GM12878 (cell line): ENCODE measurements at regions not wholly inside any gene's neighbourhood (a gene's known extent, or its start where the extent isn't known, plus 50 kb on each side); places are given as distances from the start of the nearest gene placed in this dataset.

ENCODE experiments used
- ATAC-seq: fragments of 200-7000 bp; cut with Tn5 transposase; 3 replicates; pipeline ENCODE4 v1.9.1; 2020; ENCODE audit warnings: mild to moderate bottlenecking, moderate library complexity
- BruUV-seq: library from RNA; stranded (reverse); fragments of 400-500 nt; replicated peaks from 2 replicates; lab custom pipeline; 2021; lab: Mats Ljungman, UMichigan
- CTCF ChIA-PET: fragments of 300-600 bp; sonication (Branson Sonifier 250); formaldehyde crosslinking; extraction: SDS; loops from one replicate; lab custom pipeline; 2021; ENCODE audit warnings: inconsistent platforms; lab: Yijun Ruan, JAX
- POLR2A ChIA-PET: fragments of 350-600 bp; formaldehyde crosslinking; extraction: SDS; loops from one replicate; lab custom pipeline; 2021; ENCODE audit warnings: inconsistent platforms; lab: Charles Lee
- RAD21 ChIA-PET: fragments of 300-600 bp; sonication (Branson Sonifier 250); formaldehyde crosslinking; loops from one replicate; lab custom pipeline; 2023; ENCODE audit warnings: antibody characterized with exemption; ENCODE audit not compliant: unreplicated experiment; lab: Charles Lee
- SMC1A ChIA-PET: fragments of 300-600 bp; sonication (Branson Sonifier 250); formaldehyde crosslinking; loops from one replicate; lab custom pipeline; 2023; ENCODE audit not compliant: unreplicated experiment, uncharacterized antibody; lab: Charles Lee
- DNase-seq: peaks from one replicate; pipeline ENCODE4 v3.0.0-alpha.2; 2011; ENCODE audit warnings: low read depth, low spot score
- FAIRE-seq: peaks from 3 replicates; lab custom pipeline; 2011; peaks lifted over from hg19 to GRCh38; lab: Jason Lieb, UNC
- H2AFZ ChIP-seq: 2 replicates; pipeline ENCODE4 v1.6.0; 2011; ENCODE audit warnings: low read depth, low read length, control low read depth; ENCODE audit not compliant: control insufficient read depth
- H3K27ac ChIP-seq: 2 replicates; pipeline ENCODE4 v1.5.1; 2011; ENCODE audit warnings: control low read depth; ENCODE audit not compliant: control insufficient read depth, insufficient read depth
- H3K27me3 ChIP-seq, 2 experiments: replicated peaks in 1 of 2; 2 replicates each; pipeline versions ENCODE4 v1.6.0 to v1.6.1; 2011; ENCODE audit warnings: low read length in 1 of 2; ENCODE audit not compliant: control insufficient read depth in 2 of 2, insufficient read depth in 2 of 2
- H3K36me3 ChIP-seq, 2 experiments: 2 replicates each; pipeline ENCODE4 v1.5.1; 2011; ENCODE audit warnings: low read length in 1 of 2; ENCODE audit not compliant: control insufficient read depth in 2 of 2, insufficient read depth in 2 of 2
- H3K4me1 ChIP-seq: 2 replicates; pipeline ENCODE4 v1.6.1; 2011; ENCODE audit warnings: mild to moderate bottlenecking, low read length, moderate library complexity, mixed read lengths; ENCODE audit not compliant: control insufficient read depth, insufficient read depth
- H3K4me2 ChIP-seq: 2 replicates; pipeline ENCODE4 v1.6.0; 2011; ENCODE audit warnings: control low read depth; ENCODE audit not compliant: control insufficient read depth, insufficient read depth
- H3K4me3 ChIP-seq: fragments of 200-600 bp; sonication (generic); 2 replicates; pipeline ENCODE4 v1.5.1; 2016
- H3K79me2 ChIP-seq: 2 replicates; pipeline ENCODE4 v1.6.0; 2011; ENCODE audit warnings: low read length; ENCODE audit not compliant: control insufficient read depth, insufficient read depth
- H3K9ac ChIP-seq: 2 replicates; pipeline ENCODE4 v1.8.0; 2011; ENCODE audit warnings: low read length, control low read depth, mixed read lengths; ENCODE audit not compliant: control insufficient read depth, insufficient read depth
- H3K9me3 ChIP-seq: replicated peaks from 3 replicates; pipeline ENCODE4 v1.5.1; 2011; ENCODE audit warnings: mild to moderate bottlenecking, low read length; ENCODE audit not compliant: control insufficient read depth, insufficient read depth
- H4K20me1 ChIP-seq: 2 replicates; pipeline ENCODE4 v1.6.0; 2011; ENCODE audit not compliant: control insufficient read depth, insufficient read depth
- CHD4 ChIP-seq: fragments of 200-600 bp; sonication (generic); IDR thresholded peaks from 2 replicates; pipeline ENCODE4 v1.6.1; 2016; ENCODE audit warnings: mild to moderate bottlenecking
- HCFC1 ChIP-seq: fragments of 150-350 bp; IDR thresholded peaks from 2 replicates; pipeline ENCODE4 v1.6.1; 2014; ENCODE audit warnings: low read length
- IRF4 ChIP-seq: IDR thresholded peaks from 2 replicates; pipeline ENCODE4 v1.6.1; 2011; ENCODE audit warnings: low read depth, low read length
- NR2C1 ChIP-seq: fragments of 450-650 bp; IDR thresholded peaks from 2 replicates; pipeline ENCODE4 v1.6.1; 2017; ENCODE audit warnings: antibody characterized with exemption, mild to moderate bottlenecking, moderate library complexity
- WGBS: methylation state at CpG from one replicate; pipeline ENCODE4 v1.1.6; 2016; ENCODE audit warnings: low lambda C conversion rate; ENCODE audit not compliant: insufficient replicate concordance, insufficient coverage; ENCODE audit errors: missing lambda C conversion rate; 5-methylcytosine and 5-hydroxymethylcytosine counted together
- in situ Hi-C: fragments of 300-500 bp; cut with MboI; formaldehyde crosslinking; loops from 9 replicates; pipeline ENCODE4 v1.14.3; 2018; ENCODE audit warnings: mixed read lengths
- intact Hi-C: fragments of 100-400 bp; cut with micrococcal nuclease; formaldehyde crosslinking; loops from one replicate; pipeline ENCODE4 v1.14.2; 2022; ENCODE audit not compliant: unreplicated experiment
- TF ChIP-seq, protein P1 (sequence below): fragments of 450-650 bp; IDR thresholded peaks from 2 replicates; pipeline ENCODE4 v1.6.1; 2017; ENCODE audit warnings: mild to moderate bottlenecking, moderate library complexity
- TF ChIP-seq, protein P2 (sequence below): fragments of 450-650 bp; IDR thresholded peaks from 2 replicates; pipeline ENCODE4 v1.6.1; 2016; ENCODE audit warnings: mild to moderate bottlenecking
- TF ChIP-seq, protein P3 (sequence below): fragments of 450-650 bp; formaldehyde crosslinking; IDR thresholded peaks from 2 replicates; pipeline ENCODE4 v1.5.0; 2022; ENCODE audit warnings: mild to moderate bottlenecking, missing genetic modification characterization

DNA sequence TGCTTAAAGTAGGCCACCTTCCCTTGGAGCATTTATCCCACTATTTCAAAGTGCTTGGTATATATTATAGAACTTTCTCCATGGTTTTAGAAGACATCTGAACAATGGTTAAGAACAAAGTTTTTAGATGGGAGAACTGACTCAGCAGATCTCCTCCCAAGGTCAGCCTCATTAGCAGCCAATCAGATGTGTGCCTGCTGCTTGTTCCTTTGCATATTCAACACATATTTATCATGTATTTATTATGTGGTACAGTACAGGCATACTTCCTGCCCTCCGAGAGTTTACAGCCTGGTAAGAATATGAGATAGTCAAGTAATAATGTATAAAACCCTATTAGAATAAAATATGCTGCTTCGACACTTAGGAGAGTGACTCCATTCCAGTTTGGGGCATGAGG lies 120.1 kb upstream of the NRP1 start (continued):
- TF ChIP-seq, protein P1, sequence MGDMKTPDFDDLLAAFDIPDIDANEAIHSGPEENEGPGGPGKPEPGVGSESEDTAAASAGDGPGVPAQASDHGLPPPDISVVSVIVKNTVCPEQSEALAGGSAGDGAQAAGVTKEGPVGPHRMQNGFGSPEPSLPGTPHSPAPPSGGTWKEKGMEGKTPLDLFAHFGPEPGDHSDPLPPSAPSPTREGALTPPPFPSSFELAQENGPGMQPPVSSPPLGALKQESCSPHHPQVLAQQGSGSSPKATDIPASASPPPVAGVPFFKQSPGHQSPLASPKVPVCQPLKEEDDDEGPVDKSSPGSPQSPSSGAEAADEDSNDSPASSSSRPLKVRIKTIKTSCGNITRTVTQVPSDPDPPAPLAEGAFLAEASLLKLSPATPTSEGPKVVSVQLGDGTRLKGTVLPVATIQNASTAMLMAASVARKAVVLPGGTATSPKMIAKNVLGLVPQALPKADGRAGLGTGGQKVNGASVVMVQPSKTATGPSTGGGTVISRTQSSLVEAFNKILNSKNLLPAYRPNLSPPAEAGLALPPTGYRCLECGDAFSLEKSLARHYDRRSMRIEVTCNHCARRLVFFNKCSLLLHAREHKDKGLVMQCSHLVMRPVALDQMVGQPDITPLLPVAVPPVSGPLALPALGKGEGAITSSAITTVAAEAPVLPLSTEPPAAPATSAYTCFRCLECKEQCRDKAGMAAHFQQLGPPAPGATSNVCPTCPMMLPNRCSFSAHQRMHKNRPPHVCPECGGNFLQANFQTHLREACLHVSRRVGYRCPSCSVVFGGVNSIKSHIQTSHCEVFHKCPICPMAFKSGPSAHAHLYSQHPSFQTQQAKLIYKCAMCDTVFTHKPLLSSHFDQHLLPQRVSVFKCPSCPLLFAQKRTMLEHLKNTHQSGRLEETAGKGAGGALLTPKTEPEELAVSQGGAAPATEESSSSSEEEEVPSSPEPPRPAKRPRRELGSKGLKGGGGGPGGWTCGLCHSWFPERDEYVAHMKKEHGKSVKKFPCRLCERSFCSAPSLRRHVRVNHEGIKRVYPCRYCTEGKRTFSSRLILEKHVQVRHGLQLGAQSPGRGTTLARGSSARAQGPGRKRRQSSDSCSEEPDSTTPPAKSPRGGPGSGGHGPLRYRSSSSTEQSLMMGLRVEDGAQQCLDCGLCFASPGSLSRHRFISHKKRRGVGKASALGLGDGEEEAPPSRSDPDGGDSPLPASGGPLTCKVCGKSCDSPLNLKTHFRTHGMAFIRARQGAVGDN = no peak
- TF ChIP-seq, all 136 proteins: peak for 0

DNA sequence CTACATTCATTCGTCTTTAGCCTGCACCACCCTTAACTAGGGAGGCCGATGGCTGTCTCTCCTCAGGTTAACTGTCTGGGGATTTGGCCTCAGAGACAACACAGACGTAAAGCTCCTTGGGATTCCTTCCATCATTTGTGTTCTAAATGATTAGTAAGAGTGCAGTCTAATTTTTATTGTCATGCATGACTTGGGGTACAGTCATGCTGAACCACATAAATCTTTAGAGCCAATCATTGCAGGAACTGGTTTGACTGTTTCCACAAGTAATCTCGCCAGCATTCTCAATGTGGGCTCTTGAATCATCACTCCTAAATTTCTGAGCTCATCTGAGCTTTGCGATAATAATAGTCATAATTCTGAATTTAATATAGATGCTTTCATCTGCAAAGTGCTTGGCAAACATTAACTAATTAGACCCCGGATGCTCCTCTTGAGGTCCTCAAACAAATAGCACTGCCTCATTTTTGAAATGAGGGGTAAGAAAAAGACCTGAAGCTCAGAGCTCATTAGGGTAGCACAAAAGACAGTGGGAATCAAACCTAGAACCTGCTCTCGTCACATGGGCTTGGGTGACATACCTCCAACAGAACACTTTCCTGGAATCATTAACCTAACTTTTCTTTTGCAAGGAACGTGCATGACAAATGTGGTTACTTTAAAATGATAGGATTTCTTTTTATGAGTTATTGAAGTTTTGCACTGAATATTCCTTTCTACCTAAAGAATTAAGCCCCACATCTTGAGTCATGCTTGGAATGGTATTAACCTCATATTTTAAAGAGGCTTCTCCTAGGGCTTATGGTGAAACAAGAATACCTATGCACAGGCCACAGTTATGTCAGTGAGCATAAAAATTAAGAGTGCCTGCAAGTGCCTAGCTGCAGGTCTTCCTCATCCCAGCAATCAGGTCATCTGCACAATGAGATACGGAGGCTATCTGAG lies 118.9 kb upstream of the NRP1 start:
- H3K4me1 ChIP-seq = no peaks in the 10 kb centered on the region
- H3K9ac ChIP-seq = no peak overlapping the region
- no peaks in the 10 kb centered on the region for H3K9me3 ChIP-seq
- no TSS peak for BruUV-seq
- H2AFZ ChIP-seq = no peak overlapping the region
- no peak overlapping the region for H3K27ac ChIP-seq
- intact Hi-C loops (no loop called here), in situ Hi-C loops (no loop called here)
- ATAC-seq = no peak
- ChIA-PET SMC1A (interaction anchor here (0.6 to 1.3 kb wide), 9 partner anchors 12 to 121 kb away, joined by 3 to 5 read pairs (median 3); no protein-coding TSS in a partner anchor), CTCF (interaction anchor here (0.6 to 1.6 kb wide), 4 partner anchors 10 to 124 kb away, joined by 3 read pairs; no protein-coding TSS in a partner anchor), RAD21 (interaction anchor here (0.6 to 1.0 kb wide), 5 partner anchors 12 to 72 kb away, joined by 3 read pairs; no protein-coding TSS in a partner anchor), POLR2A (interaction anchor here (0.6 to 1.1 kb wide), 3 partner anchors 23 to 515 kb away, joined by 3 to 4 read pairs (median 3); no protein-coding TSS in a partner anchor)
- DNase-seq = no peak
- FAIRE-seq = no peak
- no peaks in the 10 kb centered on the region for H3K36me3 ChIP-seq
- H3K4me2 ChIP-seq = no peak overlapping the region
- TF ChIP-seq HCFC1 (no peak), IRF4 (no peak), CHD4 (no peak), NR2C1 (no peak)
- TF ChIP-seq, protein P2, sequence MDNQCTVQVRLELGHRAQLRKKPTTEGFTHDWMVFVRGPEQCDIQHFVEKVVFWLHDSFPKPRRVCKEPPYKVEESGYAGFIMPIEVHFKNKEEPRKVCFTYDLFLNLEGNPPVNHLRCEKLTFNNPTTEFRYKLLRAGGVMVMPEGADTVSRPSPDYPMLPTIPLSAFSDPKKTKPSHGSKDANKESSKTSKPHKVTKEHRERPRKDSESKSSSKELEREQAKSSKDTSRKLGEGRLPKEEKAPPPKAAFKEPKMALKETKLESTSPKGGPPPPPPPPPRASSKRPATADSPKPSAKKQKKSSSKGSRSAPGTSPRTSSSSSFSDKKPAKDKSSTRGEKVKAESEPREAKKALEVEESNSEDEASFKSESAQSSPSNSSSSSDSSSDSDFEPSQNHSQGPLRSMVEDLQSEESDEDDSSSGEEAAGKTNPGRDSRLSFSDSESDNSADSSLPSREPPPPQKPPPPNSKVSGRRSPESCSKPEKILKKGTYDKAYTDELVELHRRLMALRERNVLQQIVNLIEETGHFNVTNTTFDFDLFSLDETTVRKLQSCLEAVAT = no peak
- TF ChIP-seq, protein P3, sequence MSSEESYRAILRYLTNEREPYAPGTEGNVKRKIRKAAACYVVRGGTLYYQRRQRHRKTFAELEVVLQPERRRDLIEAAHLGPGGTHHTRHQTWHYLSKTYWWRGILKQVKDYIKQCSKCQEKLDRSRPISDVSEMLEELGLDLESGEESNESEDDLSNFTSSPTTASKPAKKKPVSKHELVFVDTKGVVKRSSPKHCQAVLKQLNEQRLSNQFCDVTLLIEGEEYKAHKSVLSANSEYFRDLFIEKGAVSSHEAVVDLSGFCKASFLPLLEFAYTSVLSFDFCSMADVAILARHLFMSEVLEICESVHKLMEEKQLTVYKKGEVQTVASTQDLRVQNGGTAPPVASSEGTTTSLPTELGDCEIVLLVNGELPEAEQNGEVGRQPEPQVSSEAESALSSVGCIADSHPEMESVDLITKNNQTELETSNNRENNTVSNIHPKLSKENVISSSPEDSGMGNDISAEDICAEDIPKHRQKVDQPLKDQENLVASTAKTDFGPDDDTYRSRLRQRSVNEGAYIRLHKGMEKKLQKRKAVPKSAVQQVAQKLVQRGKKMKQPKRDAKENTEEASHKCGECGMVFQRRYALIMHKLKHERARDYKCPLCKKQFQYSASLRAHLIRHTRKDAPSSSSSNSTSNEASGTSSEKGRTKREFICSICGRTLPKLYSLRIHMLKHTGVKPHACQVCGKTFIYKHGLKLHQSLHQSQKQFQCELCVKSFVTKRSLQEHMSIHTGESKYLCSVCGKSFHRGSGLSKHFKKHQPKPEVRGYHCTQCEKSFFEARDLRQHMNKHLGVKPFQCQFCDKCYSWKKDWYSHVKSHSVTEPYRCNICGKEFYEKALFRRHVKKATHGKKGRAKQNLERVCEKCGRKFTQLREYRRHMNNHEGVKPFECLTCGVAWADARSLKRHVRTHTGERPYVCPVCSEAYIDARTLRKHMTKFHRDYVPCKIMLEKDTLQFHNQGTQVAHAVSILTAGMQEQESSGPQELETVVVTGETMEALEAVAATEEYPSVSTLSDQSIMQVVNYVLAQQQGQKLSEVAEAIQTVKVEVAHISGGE (CRISPR knock-in tag) = no peak
- H3K4me3 ChIP-seq = no peak overlapping the region
- H3K79me2 ChIP-seq = no peaks in the 10 kb centered on the region
- no peaks in the 10 kb centered on the region for H3K27me3 ChIP-seq
- no peaks in the 10 kb centered on the region for H4K20me1 ChIP-seq
- WGBS = 35% methylated on average over 9 of the region's 9 CpGs
